DMS114 treated with DMSO at 0.1 percent for 48 hours (cell line): ENCODE measurements at regions not wholly inside any gene's neighbourhood (a gene's known extent, or its start where the extent isn't known, plus 50 kb on each side); places are given as distances from the start of the nearest gene placed in this dataset.
A peak's percentile ranks its signal among the peaks of the same experiment; 100 is the strongest.
"Not testable (repeated sequence)": the region's sequence is repeated elsewhere in the genome, so short reads cannot be mapped to it uniquely, and the experiment has no call there.

Experiments
- DNase-seq: peaks from one replicate; lab custom pipeline; 2025; ENCODE audit not compliant: unreplicated experiment; lab: John Stamatoyannopoulos, UW

DNA sequence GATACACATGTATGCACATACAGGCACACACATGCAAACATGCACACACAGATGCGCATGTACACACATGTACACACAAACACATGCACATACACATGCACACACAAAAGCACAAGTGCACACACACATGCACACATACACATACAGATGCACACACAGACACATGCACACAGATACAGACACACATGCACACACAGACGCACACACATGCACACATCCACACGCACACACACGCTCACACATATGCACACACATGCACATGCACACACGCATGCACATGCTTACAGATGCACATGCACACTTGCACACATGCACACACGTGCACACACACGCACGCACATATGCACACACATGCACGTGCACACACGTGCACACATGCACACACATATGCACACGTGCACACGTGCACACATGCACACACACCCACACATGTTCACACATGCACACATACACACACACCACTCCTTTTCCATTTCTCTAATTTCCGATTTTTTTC lies 283.8 kb upstream of the FRG2C start:
- DNase-seq, result no peak

DNA sequence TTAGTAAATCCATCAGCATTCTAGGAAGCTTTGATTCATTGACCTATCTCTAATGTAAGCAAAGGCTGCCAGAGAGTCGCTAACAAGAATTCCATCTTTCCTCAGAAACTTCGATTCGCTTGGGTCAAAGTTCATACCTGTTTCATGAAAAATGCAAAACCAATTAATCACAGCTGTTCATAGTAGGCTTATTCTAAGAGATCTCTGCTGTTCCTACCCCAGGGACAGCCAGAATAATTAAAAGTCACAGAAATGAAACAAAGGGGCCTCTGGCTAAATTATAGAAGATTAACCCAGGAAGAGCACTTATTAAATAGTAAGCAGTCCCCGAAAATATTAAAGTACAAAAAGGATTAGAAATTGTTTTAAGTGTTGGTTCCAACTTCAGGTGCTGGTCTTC lies 280.1 kb upstream of the FRG2C start:
- not testable (repeated sequence) for DNase-seq

DNA sequence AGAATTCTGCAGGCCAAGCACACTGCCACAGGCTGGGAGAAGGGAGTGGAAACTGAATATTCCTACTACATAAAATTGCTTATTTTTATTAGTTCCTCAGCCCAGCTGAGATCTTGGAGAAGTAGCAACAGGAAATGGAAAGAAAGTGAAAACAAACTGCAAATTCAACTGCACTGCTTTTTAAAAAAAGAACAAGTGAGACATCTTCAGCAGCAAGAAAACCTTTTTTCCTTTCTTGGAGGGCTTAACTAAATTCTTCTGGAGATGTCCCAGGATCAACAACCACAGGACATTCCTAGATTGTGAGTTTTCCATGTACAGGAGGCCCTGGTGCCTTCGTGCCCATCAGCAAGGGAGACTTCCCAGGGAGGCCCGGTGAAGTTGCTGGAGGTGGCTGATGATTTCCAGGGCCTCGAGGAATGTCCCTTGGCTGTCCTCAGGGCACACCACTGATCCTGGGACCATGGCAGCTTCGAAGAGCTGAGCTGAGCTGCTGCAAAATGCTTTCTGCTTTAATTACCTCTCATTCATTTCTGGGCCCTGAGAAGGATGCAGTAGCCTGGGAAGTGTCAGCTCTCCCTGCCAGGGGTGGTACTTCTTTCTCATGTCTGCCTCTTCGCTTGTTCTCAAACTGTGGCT lies 275.5 kb upstream of the FRG2C start:
- not testable (repeated sequence) for DNase-seq

DNA sequence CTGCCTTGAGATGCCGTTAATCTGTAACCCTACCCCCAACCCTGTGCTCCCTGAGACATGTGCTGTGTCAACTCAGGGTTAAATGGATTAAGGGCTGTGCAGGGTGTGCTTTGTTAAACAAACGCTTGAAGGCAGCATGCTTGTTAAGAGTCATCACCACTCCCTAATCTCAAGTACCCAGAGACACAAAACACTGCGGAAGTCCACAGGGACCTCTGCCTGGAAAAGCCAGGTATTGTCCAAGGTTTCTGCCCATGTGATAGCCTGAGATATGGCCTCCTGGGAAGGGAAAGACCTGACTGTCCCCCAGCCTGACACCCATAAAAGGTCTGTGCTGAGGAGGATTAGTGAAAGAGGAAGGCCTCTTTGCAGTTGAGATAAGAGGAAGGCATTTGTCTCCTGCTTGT lies 270.8 kb upstream of the FRG2C start:
- not testable (repeated sequence) for DNase-seq

DNA sequence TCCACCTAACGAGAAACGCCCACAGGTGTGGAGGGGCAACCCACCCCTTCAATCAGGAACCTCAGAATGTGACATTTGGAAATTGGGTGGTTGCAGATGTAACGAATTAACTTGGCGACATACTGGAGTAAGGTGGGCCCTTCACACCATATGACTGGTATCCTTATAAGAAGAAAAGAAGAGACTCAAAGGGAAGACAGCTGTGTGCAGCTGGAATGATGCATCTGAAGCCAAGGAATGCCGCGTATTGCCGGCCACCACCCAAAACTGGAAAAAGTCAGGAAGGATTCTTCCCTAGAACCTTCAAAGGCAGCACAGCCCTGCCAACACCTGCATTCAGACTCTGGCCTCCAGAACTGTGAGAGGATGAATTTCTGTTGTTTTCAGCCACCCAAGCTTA lies 270.0 kb upstream of the FRG2C start:
- DNase-seq, result not testable (repeated sequence)

DNA sequence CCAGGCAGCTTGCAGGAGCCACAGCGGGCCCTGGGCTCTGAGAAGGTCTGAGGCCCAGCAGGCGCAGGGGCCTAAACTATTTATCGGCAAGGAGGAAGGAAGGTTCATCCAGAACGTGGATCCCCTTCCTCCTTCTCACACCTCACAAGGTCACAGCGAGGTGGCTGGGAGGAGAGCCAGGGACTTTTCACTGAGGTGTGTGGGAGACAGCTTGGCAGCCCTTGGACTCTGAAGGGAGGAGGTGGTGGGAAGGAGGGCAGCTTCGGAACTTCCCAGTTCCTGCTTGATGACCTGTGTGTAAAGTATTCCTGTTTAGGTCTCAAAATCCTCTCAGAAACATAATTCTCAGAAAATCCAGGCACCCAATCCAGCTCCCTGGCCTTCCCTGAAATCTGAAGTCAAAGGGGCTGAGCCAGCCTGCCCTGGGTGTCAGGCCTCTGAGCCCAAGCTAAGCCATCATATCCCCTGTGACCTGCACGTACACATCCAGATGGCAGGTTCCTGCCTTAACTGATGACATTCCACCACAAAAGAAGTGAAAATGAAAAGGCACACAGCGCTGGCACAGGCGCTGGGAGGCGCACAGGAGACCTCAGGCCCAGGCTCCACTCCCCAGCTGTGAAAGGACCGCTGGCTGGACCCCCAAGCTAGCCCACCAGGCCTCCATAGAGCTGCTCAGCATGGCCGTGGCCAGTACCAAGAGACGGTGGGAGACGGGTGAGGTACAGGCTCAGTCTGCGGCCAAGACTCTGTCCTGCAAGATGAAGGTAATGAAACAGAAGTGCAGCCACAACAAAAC lies 269.4 kb upstream of the FRG2C start:
- DNase-seq, result not testable (repeated sequence)

- no peak for DNase-seq
Measured at GRCh38 chr3:75395580-75396315, 268.4 kb upstream of the FRG2C start.

DNA sequence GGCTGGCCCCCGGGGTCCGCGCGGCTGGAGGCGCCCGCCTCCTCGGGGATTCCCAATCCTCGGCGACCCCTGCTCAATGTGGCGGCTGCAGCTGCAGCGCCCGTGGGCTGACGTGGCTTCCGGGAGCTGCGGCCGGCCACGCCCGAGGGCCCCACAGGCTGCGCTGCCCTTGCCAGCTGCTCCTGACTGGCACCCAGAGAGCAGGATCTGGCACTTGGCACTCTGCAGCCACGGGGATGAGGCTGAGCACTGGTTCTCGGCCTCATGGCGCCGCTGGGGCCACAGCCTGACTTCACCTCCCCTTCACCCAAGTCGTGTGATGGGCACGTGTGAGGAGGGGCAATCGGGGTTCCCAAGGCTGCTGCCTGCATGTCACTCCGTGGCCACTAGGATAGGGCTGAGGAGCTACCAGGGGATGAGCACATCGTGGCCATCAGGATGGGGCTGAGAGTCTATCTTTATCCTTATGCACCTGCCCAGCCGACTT lies 267.8 kb upstream of the FRG2C start:
- DNase-seq, result no peak

DNA sequence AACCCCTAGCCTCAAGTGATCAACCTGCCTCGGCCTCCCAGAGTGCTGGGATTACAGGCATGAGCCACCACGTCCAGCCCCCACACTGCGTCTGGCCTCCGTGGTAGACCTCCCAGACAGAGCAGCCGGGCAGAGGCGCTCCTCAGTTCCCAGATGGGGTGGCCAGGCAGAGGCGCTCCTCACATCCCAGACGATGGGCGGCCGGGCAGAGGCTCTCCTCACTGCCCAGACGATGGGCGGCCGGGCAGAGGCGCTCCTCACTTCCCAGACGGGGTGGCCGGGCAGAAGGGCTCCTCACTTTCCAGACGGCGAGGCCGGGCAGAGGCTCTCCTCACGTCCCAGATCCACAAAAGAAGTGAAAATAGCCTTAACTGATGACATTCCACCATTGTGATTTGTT lies 266.6 kb upstream of the FRG2C start:
- DNase-seq, result not testable (repeated sequence)

GRCh38 chr3:75422101-75422945 lies 241.8 kb upstream of the FRG2C start:
- DNase-seq, result not testable (repeated sequence)

DNA sequence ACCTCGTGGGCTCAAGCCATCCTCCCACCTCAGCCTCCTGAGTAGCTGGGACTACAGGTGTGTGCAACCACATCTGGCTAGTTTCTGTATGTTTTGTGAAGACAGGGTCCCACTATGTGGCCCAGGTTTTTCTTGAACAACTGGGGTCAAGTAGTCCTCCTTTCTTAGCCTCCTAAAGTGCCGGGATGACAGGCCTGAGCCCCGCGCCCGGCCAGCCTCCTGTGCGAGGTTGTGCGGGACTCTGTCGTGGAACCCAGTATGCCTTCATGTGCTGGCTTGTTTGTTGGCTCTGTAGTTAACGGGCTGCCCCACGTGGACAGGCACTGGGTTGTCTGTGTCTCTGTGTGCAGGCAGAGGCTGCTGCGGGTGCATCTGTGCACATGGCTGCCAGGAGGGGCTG lies 238.7 kb upstream of the FRG2C start:
- not testable (repeated sequence) for DNase-seq

GRCh38 chr3:75427486-75427885 lies 236.6 kb upstream of the FRG2C start:
- DNase-seq, result not testable (repeated sequence)

- DNase-seq, result not testable (repeated sequence)
Measured at GRCh38 chr3:75427906-75428305, 236.2 kb upstream of the FRG2C start.

GRCh38 chr3:75429561-75430220 lies 234.4 kb upstream of the FRG2C start:
- peak; percentile 2 for DNase-seq

- DNase-seq, result not testable (repeated sequence)
Measured at GRCh38 chr3:75430406-75430805, 233.7 kb upstream of the FRG2C start.

DNA sequence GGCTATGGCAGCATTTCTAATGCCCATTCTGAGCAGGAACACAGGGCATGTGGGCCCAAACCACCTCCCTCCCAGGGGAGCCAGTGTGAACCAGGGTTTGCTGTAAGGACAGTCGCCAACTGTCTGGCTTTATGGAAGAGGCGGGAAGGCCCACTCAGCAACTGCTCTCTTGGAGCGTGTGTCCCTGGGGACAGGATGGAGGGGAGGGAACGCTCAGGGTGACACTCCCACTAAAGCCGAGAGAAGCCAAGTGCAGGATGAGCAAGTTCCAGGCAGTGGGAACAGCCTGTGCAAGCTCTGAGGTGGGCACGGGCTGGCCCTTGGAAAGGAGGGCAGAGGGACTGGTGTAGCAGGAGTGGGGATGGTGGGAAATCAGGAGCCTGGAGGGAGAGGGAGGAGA lies 233.0 kb upstream of the FRG2C start:
- DNase-seq, result not testable (repeated sequence)

- DNase-seq, result not testable (repeated sequence)
Measured at GRCh38 chr3:75432466-75432865, 231.7 kb upstream of the FRG2C start.

- DNase-seq, result not testable (repeated sequence)
Measured at GRCh38 chr3:75432885-75433284, 231.2 kb upstream of the FRG2C start.

GRCh38 chr3:75433295-75433694 lies 230.8 kb upstream of the FRG2C start:
- not testable (repeated sequence) for DNase-seq
